Right lung (tissue), 2 donors: ENCODE measurements at regions not wholly inside any gene's neighbourhood (a gene's known extent, or its start where the extent isn't known, plus 50 kb on each side); places are given as distances from the start of the nearest gene placed in this dataset.
A peak's percentile ranks its signal among the peaks of the same experiment; 100 is the strongest.
"Not testable (repeated sequence)": the region's sequence is repeated elsewhere in the genome, so short reads cannot be mapped to it uniquely, and the experiment has no call there.

Experiments used
- DNase-seq, 2 donors: peaks; one replicate each; pipeline ENCODE4 v3.0.0-alpha.2; 2013

DNA sequence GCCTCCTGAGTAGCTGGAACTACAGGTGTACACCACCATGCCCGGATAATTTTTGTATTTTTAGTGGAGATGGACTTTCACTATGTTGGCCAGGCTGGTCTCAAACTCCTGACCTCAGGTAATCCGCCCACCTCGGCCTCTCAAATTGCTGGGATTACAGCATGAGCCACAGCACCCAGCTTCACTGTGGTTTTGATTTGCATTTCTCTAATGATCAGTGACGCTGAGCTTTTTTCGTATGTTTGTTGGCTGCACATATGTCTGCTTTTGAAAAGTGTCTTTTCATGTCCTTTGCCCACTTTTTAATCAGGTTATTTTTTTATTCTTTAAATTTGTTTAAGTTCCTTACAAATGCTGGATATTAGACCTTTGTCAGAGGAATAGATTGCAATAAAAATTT is 696.0 kb downstream of the ZBBX start:
- DNase-seq: not testable (repeated sequence)

GRCh38 chr3:166669781-166670180 is 710.3 kb downstream of the ZBBX start:
- DNase-seq: peak; percentile 26 to 30

- DNase-seq: no peak
Observed at GRCh38 chr3:166663194-166663593, 716.9 kb downstream of the ZBBX start.

- DNase-seq: no peak
Observed at GRCh38 chr3:166661621-166662020, 718.5 kb downstream of the ZBBX start.

DNA sequence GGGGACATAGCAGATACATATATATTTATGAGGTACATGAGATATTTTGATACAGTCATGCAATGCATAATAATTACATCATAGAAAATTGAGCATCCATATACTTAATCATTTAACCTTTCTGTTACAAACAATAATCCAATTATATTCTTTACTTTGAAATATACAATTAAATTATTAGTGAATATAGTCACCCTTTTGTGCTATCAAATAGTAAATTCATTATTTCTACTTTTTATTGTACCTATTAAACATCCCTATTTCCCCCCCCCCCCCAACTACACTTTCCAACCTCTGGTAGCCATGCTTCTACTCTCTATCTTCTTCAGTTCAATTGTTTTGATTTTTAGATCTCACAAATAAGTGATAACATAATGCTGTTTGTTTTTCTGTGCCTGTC is 719.1 kb downstream of the ZBBX start:
- DNase-seq: no peak

GRCh38 chr3:166637984-166638530 is 742.0 kb downstream of the ZBBX start:
- DNase-seq: no peak

GRCh38 chr3:166634091-166634746 is 745.9 kb downstream of the ZBBX start:
- peak; percentile 10 for DNase-seq

- no peak for DNase-seq
Observed at GRCh38 chr3:166630190-166630589, 749.9 kb downstream of the ZBBX start.

GRCh38 chr3:166613365-166613764 is 766.7 kb downstream of the ZBBX start:
- DNase-seq: no peak

DNA sequence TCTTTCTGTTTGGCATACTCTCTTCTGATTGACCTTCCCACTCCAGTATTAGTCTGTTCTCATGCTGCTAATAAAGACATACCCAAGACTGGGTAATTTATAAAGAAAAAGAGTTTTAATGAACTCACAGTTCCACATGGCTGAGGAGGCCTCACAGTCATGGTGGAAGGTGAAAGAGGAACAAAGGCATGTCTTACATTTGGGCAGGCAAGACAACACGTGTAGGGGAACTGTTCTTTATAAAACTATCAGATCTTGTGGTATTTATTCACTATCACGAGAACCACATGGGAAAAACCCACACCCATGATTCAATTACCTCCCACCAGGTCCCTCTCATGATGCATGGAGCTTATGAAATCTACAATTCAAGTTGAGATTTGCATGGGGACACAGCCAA is 767.3 kb downstream of the ZBBX start:
- not testable (repeated sequence) for DNase-seq

GRCh38 chr3:166607933-166608521 is 770.8 kb upstream of the BCHE start:
- no peak for DNase-seq

GRCh38 chr3:166606988-166607387 is 769.8 kb upstream of the BCHE start:
- DNase-seq: no peak

GRCh38 chr3:166593776-166594175 is 756.6 kb upstream of the BCHE start:
- no peak for DNase-seq

DNA sequence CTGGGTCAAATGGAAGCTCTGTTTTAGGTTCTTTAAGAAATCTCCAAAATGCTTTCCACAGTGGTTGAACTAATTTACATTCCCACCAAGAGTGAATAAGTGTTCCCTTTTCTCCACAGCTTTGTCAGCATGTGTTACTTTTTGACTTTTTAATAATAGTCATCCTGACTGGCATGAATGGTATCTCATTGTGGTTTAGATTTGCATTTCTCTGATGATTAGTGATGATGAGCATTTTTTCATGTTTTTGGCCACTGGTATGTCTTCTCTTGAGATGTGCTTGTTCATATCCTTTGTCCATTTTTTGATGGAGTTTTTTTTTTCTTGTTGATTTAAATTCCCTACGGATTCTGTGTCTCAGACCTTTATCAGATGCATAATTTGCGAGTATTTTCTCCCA is 745.0 kb upstream of the BCHE start:
- no peak for DNase-seq

GRCh38 chr3:166580561-166580960 is 743.3 kb upstream of the BCHE start:
- DNase-seq: no peak

DNA sequence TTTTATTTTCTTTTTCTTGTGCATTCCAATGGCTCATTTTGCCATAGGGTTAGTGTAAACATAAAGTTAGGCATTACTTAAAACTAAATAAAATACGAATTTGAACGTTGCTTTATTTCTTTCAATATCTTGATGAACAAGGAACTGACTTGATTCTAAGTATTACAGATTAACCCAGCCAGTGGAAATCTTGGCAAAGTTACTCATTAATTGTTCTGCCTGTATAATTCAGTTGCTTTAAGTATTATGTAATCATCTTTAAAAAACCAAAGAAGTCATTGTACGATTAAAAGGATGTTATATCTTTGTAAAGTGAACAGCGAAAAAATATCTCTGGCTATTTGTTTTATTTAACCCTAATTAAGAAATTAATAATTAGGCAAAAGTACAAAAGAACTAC is 737.9 kb upstream of the BCHE start:
- peak; percentile 2 to 6 for DNase-seq

- DNase-seq: not testable (repeated sequence)
Observed at GRCh38 chr3:166571686-166572085, 734.5 kb upstream of the BCHE start.

GRCh38 chr3:166570102-166570501 is 732.9 kb upstream of the BCHE start:
- no peak for DNase-seq

GRCh38 chr3:166569589-166569988 is 732.4 kb upstream of the BCHE start:
- DNase-seq: no peak

DNA sequence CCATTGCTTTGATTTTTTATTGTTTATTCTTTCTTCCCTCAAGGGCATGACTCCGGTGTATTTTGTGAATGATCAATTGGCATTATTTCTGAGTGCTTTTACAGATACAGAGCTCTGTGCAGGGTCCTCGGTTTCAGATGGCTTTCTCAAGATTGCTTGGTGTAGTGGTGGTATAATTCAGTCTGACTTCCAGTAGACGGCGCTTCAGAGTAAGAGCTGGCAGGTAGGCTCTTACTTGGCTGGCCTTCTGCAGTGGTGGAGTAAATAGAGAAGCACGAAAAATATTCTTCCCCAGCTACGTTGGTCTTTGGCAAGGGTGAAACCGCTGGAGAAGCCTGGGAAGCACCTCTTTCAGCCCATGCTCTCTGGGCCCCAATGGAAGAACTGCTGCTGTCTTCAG is 723.0 kb upstream of the BCHE start:
- DNase-seq: no peak

DNA sequence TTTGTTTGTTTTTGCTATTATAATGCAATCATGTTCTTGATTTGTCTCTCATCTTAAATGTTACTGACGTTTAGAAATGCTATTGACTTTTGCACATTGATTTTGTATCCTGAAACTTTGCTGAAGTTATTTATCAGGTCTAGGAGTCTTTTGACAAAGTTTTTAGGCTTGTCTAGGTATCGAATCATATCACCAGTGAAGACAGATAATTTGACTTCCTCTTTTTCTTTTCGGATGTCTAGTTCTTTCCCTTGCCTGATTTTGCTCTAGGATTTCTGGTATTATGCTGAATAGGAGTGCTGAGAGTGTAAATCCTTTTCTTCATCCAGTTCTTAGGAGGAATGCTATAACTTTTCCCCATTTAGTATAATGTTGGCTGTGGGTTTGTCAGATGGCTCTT is 719.7 kb upstream of the BCHE start:
- DNase-seq: no peak

- DNase-seq: peak in 1 of 2 donors; percentile 0
Observed at GRCh38 chr3:166554023-166554422, 716.8 kb upstream of the BCHE start.

GRCh38 chr3:166533740-166534139 is 696.5 kb upstream of the BCHE start:
- no peak for DNase-seq

DNA sequence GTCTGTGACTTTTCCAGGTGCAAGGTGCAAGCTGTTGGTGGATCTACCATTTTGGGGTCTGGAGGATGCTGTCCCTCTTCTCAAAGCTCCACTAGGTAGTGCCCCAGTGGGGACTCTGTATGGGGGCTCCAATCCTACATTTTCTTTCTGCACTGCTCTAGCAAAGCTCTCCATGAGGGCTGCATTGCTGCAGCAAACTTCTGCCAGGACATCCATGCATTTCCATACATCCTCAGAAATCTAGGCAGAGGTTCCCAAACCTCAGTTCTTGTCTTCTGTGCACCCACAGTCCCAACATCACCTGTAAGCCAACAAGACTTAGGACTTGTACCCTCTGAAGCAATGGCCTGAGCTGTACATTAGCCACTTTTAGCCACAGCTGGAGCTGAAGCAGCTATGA is 694.5 kb upstream of the BCHE start:
- DNase-seq: no peak
